H1 (cell line): ENCODE measurements at regions not wholly inside any gene's neighbourhood (a gene's known extent, or its start where the extent isn't known, plus 50 kb on each side); places are given as distances from the start of the nearest gene placed in this dataset.
A peak's percentile ranks its signal among the peaks of the same experiment; 100 is the strongest.

Experiments used
- CTCF ChIA-PET: fragments of 300-600 bp; sonication (Branson Sonifier 250); formaldehyde crosslinking; loops from one replicate; lab custom pipeline; 2021; ENCODE audit not compliant: partially characterized antibody; lab: Charles Lee
- POLR2A ChIA-PET: fragments of 300-600 bp; sonication (Branson Sonifier 250); formaldehyde crosslinking; loops from one replicate; lab custom pipeline; 2021; ENCODE audit warnings: inconsistent platforms; ENCODE audit not compliant: partially characterized antibody; lab: Charles Lee
- DNase-seq, 2 experiments: peaks; one replicate each; pipeline versions ENCODE4 v3.0.0 to v3.0.0-alpha.2; 2010 to 2022; ENCODE audit warnings: low spot score in 2 of 2, low read depth in 1 of 2, mixed read lengths in 1 of 2
- FAIRE-seq: peaks from 2 replicates; lab custom pipeline; 2011; peaks lifted over from hg19 to GRCh38; lab: Jason Lieb, UNC
- H2AFZ ChIP-seq: 2 replicates; pipeline ENCODE4 v1.8.1; 2012; ENCODE audit warnings: low read length, inconsistent platforms
- H2AK5ac ChIP-seq: 2 replicates; pipeline ENCODE4 v1.6.1; 2013; ENCODE audit warnings: low read depth, low read length
- H2BK120ac ChIP-seq: replicated peaks from 2 replicates; pipeline ENCODE3; 2013; ENCODE audit warnings: low read depth, low read length, inconsistent platforms
- H2BK12ac ChIP-seq: 2 replicates; pipeline ENCODE4 v1.6.1; 2013; ENCODE audit warnings: low read depth, low read length
- H2BK15ac ChIP-seq: 2 replicates; pipeline ENCODE4 v1.6.1; 2013; ENCODE audit warnings: low read length
- H2BK20ac ChIP-seq: 2 replicates; pipeline ENCODE4 v1.6.1; 2013; ENCODE audit warnings: low read length
- H2BK5ac ChIP-seq: 2 replicates; pipeline ENCODE4 v1.6.1; 2013; ENCODE audit warnings: low read depth, low read length
- H3K14ac ChIP-seq: 2 replicates; pipeline ENCODE4 v1.6.1; 2013; ENCODE audit warnings: inconsistent platforms; ENCODE audit not compliant: insufficient read length
- H3K18ac ChIP-seq: 2 replicates; pipeline ENCODE4 v1.6.1; 2013; ENCODE audit warnings: low read length; ENCODE audit errors: extremely low read depth
- H3K23ac ChIP-seq: 2 replicates; pipeline ENCODE4 v1.6.1; 2013; ENCODE audit warnings: inconsistent platforms; ENCODE audit not compliant: insufficient read length
- H3K23me2 ChIP-seq: 2 replicates; pipeline ENCODE4 v1.6.1; 2013; ENCODE audit warnings: low read depth, low read length
- H3K27ac ChIP-seq: 2 replicates; pipeline ENCODE4 v1.6.1; 2011; ENCODE audit warnings: low read depth, low read length, inconsistent platforms
- H3K27me3 ChIP-seq, 4 experiments: replicated peaks in 1 of 4; 1 replicate in 1 of 4; 2 replicates in 3 of 4; pipeline versions ENCODE4 v1.6.1 to v1.8.1; 2011 to 2013; ENCODE audit warnings: low read length in 3 of 4, mild to moderate bottlenecking in 3 of 4, inconsistent platforms in 2 of 4, mixed read lengths in 2 of 4, moderate library complexity in 1 of 4; ENCODE audit not compliant: control insufficient read depth in 3 of 4, insufficient read depth in 3 of 4; ENCODE audit errors: extremely low read depth in 1 of 4
- H3K36me3 ChIP-seq, 4 experiments: 2 replicates each; pipeline versions ENCODE4 v1.6.1 to v1.8.1; 2011 to 2013; ENCODE audit warnings: mild to moderate bottlenecking in 4 of 4, low read length in 3 of 4, moderate library complexity in 2 of 4, control low read depth in 1 of 4, inconsistent platforms in 1 of 4; ENCODE audit not compliant: insufficient read depth in 4 of 4, control insufficient read depth in 2 of 4
- H3K4ac ChIP-seq: replicated peaks from 2 replicates; pipeline ENCODE3; 2013; ENCODE audit warnings: low read length, low read depth, mixed read lengths, inconsistent platforms; ENCODE audit not compliant: insufficient read length
- H3K4me1 ChIP-seq, 4 experiments: replicated peaks in 1 of 4; 1 replicate in 1 of 4; 2 replicates in 3 of 4; pipeline versions ENCODE4 v1.6.1 to v1.8.1; 2011 to 2013; ENCODE audit warnings: low read length in 3 of 4, inconsistent platforms in 2 of 4, mixed read lengths in 1 of 4; ENCODE audit not compliant: insufficient read depth in 4 of 4, control insufficient read depth in 3 of 4
- H3K4me2 ChIP-seq, 2 experiments: 2 replicates each; pipeline versions ENCODE4 v1.6.1 to v1.8.1; 2011 to 2013; ENCODE audit warnings: low read depth in 2 of 2, low read length in 2 of 2, control low read depth in 1 of 2, inconsistent platforms in 1 of 2, mild to moderate bottlenecking in 1 of 2; ENCODE audit not compliant: insufficient read depth in 1 of 2
- H3K4me3 ChIP-seq, 4 experiments: fragments of 200-600, 300-600 bp in 1 of 4; sonication (generic), shearing (Covaris generic), sonication (Bioruptor Twin) in 1 of 4; 2 replicates each; pipeline versions ENCODE4 v1.5.1 to v1.8.1; 2011 to 2016; ENCODE audit warnings: low read length in 4 of 4, low read depth in 3 of 4, control low read depth in 2 of 4, inconsistent platforms in 2 of 4, mild to moderate bottlenecking in 2 of 4, mixed read lengths in 1 of 4, moderate library complexity in 1 of 4; ENCODE audit not compliant: insufficient read depth in 2 of 4; ENCODE audit errors: extremely low read depth in 1 of 4
- H3K56ac ChIP-seq: replicated peaks from 2 replicates; pipeline ENCODE3; 2013; ENCODE audit warnings: low read depth, mild to moderate bottlenecking, mixed read lengths, low read length, inconsistent platforms; ENCODE audit not compliant: insufficient read length
- H3K79me1 ChIP-seq: 2 replicates; pipeline ENCODE4 v1.6.1; 2013; ENCODE audit warnings: low read depth, low read length, control low read depth
- H3K79me2 ChIP-seq, 2 experiments: 2 replicates each; pipeline versions ENCODE4 v1.6.1 to v1.8.1; 2012 to 2013; ENCODE audit warnings: low read length in 2 of 2, mild to moderate bottlenecking in 2 of 2, inconsistent platforms in 1 of 2; ENCODE audit not compliant: insufficient read depth in 2 of 2, control insufficient read depth in 1 of 2
- H3K9ac ChIP-seq, 4 experiments: replicated peaks in 1 of 4; 1 replicate in 1 of 4; 2 replicates in 3 of 4; pipeline versions ENCODE4 v1.6.1 to v1.8.1; 2011 to 2013; ENCODE audit warnings: low read depth in 3 of 4, low read length in 3 of 4, control low read depth in 2 of 4, mild to moderate bottlenecking in 2 of 4, moderate library complexity in 2 of 4, inconsistent platforms in 1 of 4; ENCODE audit errors: extremely low read depth in 1 of 4
- H3K9me3 ChIP-seq, 2 experiments: 2 replicates each; pipeline versions ENCODE4 v1.6.1 to v1.8.1; 2012 to 2013; ENCODE audit warnings: mild to moderate bottlenecking in 2 of 2, moderate library complexity in 2 of 2, control low read depth in 1 of 2, inconsistent platforms in 1 of 2, low read depth in 1 of 2, low read length in 1 of 2, mixed read lengths in 1 of 2; ENCODE audit not compliant: insufficient read depth in 2 of 2
- H4K20me1 ChIP-seq, 2 experiments: replicated peaks in 1 of 2; 2 replicates each; pipeline versions ENCODE3 to v1.8.1; 2011 to 2013; ENCODE audit warnings: inconsistent platforms in 2 of 2, low read length in 2 of 2, mild to moderate bottlenecking in 1 of 2; ENCODE audit not compliant: insufficient read depth in 2 of 2, control insufficient read depth in 1 of 2
- H4K5ac ChIP-seq: 2 replicates; pipeline ENCODE4 v1.6.1; 2013; ENCODE audit warnings: low read length, low read depth, mixed read lengths, inconsistent platforms; ENCODE audit not compliant: insufficient read length
- H4K8ac ChIP-seq: 2 replicates; pipeline ENCODE4 v1.8.0; 2013; ENCODE audit warnings: mild to moderate bottlenecking, moderate library complexity, low read length, inconsistent platforms; ENCODE audit not compliant: insufficient read depth; ENCODE audit errors: extremely low read depth
- H4K91ac ChIP-seq: replicated peaks from 2 replicates; pipeline ENCODE3; 2013; ENCODE audit warnings: low read length, mixed read lengths, inconsistent platforms; ENCODE audit not compliant: insufficient read length
- CEBPB ChIP-seq: IDR thresholded peaks from 2 replicates; pipeline ENCODE4 v1.6.1; 2012; ENCODE audit warnings: low read depth, low read length
- CHD2 ChIP-seq: IDR thresholded peaks from 2 replicates; pipeline ENCODE4 v1.6.1; 2012; ENCODE audit warnings: low read length, improper control_type of control experiment
- RNF2 ChIP-seq: fragments of 200-900, 300-1000 bp; sonication (generic); IDR thresholded peaks from 2 replicates; pipeline ENCODE4 v1.7.1; 2016; ENCODE audit warnings: borderline replicate concordance, low read depth, mild to moderate bottlenecking, antibody characterized with exemption, low read length; ENCODE audit not compliant: poor library complexity, severe bottlenecking; ENCODE audit errors: missing control alignments
- SP1 ChIP-seq: IDR thresholded peaks from 2 replicates; pipeline ENCODE4 v1.6.1; 2011; ENCODE audit warnings: low read depth, low read length
- SP2 ChIP-seq: IDR thresholded peaks from 2 replicates; pipeline ENCODE4 v1.6.1; 2012; ENCODE audit warnings: mild to moderate bottlenecking, low read length, inconsistent platforms
- WGBS, 2 experiments: shearing (Covaris generic) in 1 of 2; methylation state at CpG; one replicate each; pipeline versions ENCODE4 v1.1.6 to v1.1.7; 2013 to 2015; ENCODE audit warnings: low lambda C conversion rate in 2 of 2, mixed read lengths in 2 of 2, inconsistent platforms in 1 of 2, low coverage in 1 of 2, missing lambda C conversion rate in 1 of 2; ENCODE audit not compliant: insufficient replicate concordance in 2 of 2, insufficient coverage in 1 of 2, insufficient read length in 1 of 2; ENCODE audit errors: extremely low coverage in 1 of 2, missing lambda C conversion rate in 1 of 2; 5-methylcytosine and 5-hydroxymethylcytosine counted together

- no peak for FAIRE-seq
- Histone ChIP-seq H2BK12ac (0 out of 2 replicates have a peak overlapping the region, but pooled peaks have one; percentile 39), H2AK5ac (no peak overlapping the region), H3K18ac (peak overlapping the region; percentile 32; the same call in 1 of the 2 replicates), H3K23me2 (no peaks in the 10 kb centered on the region), H3K27me3 (no peaks in the 10 kb centered on the region), H3K14ac (no peak overlapping the region), H3K27ac (no peak overlapping the region), H2BK15ac (no peak overlapping the region), H3K56ac (no peak overlapping the region), H4K8ac (no peak overlapping the region), H2BK5ac (no peak overlapping the region), H3K36me3 (no peaks in the 10 kb centered on the region), H4K5ac (no peak overlapping the region), H2BK20ac (no peak overlapping the region), H2BK120ac (no peak overlapping the region), H3K79me2 (no peaks in the 10 kb centered on the region), H3K4me1 (peaks cover 6 to 17% (median 10%) of the 10 kb centered on the region in 4 experiments), H3K4ac (no peak overlapping the region), H3K9me3 (0 out of 4 replicates have a peak, but pooled peaks cover 0 to 2% of the 10 kb centered on the region in 2 experiments), H3K23ac (no peak overlapping the region), H4K91ac (no peak overlapping the region), H3K4me2 (no peak overlapping the region), H3K9ac (no peak overlapping the region), H3K79me1 (no peaks in the 10 kb centered on the region), H2AFZ (no peak overlapping the region), H3K4me3 (no peak overlapping the region), H4K20me1 (no peaks in the 10 kb centered on the region)
- no peak for DNase-seq
- WGBS, 2 experiments: 67% methylated on average over 6 of the region's 6 CpGs; no CpG with 5 or more reads in 1 of the 2 experiments
- ChIA-PET CTCF (interaction anchor here (0.6 to 2.4 kb wide), 6 partner anchors 8 to 288 kb away, joined by 3 to 9 read pairs (median 4); no protein-coding TSS in a partner anchor), POLR2A (interaction anchor here (0.6 kb wide), 1 partner anchor 87 kb away, joined by 3 read pairs; no protein-coding TSS in a partner anchor)
- TF ChIP-seq SP2 (no peak), RNF2 (no peak), SP1 (no peak), CEBPB (no peak), CHD2 (no peak)
These were observed 289.7 kb downstream of the PCNX1 start for GRCh38 chr14:71196921-71197320.
